ENCODE measurements at regions not wholly inside any gene's neighbourhood (a gene's known extent, or its start where the extent isn't known, plus 50 kb on each side); places are given as distances from the start of the nearest gene placed in this dataset.
"Not testable (repeated sequence)": the region's sequence is repeated elsewhere in the genome, so short reads cannot be mapped to it uniquely, and the experiment has no call there.

DNA sequence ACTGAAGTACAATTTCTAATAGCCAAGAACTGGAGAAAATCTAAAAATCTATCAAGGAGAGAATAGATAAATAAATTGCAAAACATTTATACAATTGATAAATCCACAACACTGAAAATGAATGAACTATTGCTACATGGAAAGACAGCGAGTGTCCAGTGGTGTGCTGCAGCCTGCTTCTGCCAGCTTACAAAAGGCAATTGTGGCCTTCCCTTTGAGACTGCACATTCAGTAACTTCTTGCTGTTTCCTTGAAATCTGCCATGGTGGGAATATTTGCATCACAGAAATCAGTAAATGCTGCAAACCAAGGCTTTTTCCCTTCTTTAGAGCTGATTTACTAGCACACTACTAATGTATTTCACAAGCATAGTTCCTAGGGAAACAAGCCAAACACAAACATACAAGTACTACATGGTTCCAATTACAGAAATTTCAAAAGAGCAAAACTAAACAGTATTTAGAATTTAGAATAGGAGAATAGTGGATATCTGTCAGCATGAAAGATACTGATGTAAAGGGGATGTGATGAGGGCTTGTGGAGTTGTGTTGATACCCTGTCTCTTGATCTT, 76.9 kb upstream of the TRIM77 start:
- TF ChIP-seq, protein P1, sequence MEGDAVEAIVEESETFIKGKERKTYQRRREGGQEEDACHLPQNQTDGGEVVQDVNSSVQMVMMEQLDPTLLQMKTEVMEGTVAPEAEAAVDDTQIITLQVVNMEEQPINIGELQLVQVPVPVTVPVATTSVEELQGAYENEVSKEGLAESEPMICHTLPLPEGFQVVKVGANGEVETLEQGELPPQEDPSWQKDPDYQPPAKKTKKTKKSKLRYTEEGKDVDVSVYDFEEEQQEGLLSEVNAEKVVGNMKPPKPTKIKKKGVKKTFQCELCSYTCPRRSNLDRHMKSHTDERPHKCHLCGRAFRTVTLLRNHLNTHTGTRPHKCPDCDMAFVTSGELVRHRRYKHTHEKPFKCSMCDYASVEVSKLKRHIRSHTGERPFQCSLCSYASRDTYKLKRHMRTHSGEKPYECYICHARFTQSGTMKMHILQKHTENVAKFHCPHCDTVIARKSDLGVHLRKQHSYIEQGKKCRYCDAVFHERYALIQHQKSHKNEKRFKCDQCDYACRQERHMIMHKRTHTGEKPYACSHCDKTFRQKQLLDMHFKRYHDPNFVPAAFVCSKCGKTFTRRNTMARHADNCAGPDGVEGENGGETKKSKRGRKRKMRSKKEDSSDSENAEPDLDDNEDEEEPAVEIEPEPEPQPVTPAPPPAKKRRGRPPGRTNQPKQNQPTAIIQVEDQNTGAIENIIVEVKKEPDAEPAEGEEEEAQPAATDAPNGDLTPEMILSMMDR (IDR thresholded peaks at IDR 0.05), result no peak
- Mint-ChIP-seq H3K27me3 (ENCODE audit: low read depth in 3 of 3) (peaks cover 0 to 5% (median 1%) of the 10 kb centered on the region in 3 donors), H3K36me3 (no peaks in the 10 kb centered on the region), H3K4me3 (no peak overlapping the region), H3K27ac (no peak overlapping the region), H3K9me3 (no peaks in the 10 kb centered on the region), H3K4me1 (no peaks in the 10 kb centered on the region)
- no peak overlapping the region for H3K4me3 ChIP-seq (replicated peaks in 1 of 3; ENCODE audit: low read depth in 2 of 3, low read length in 3 of 3)
- no peaks in the 10 kb centered on the region for H3K27me3 ChIP-seq (ENCODE audit: control insufficient read depth in 2 of 2, insufficient read depth in 2 of 2, low read length in 2 of 2)
- H3K36me3 ChIP-seq (replicated peaks in 1 of 2; ENCODE audit: control insufficient read depth in 1 of 2, insufficient read depth in 2 of 2, low read length in 2 of 2), result no peaks in the 10 kb centered on the region
- no peaks in the 10 kb centered on the region for H4K20me1 ChIP-seq (ENCODE audit: insufficient read depth, low read length)
- no peaks in the 10 kb centered on the region for H3K4me1 ChIP-seq (ENCODE audit: control insufficient read depth in 1 of 2, insufficient read depth in 2 of 2, low read length in 2 of 2)
- H3K4me2 ChIP-seq (replicated peaks; ENCODE audit: extremely low read depth, low read length, poor library complexity, severe bottlenecking), result no peak overlapping the region
- WGBS (ENCODE audit: insufficient coverage), result 91% methylated on average over 1 of the region's 1 CpG
- H3K9me3 ChIP-seq (replicated peaks in 1 of 2; ENCODE audit: control insufficient read depth in 1 of 2, insufficient read depth in 1 of 2, low read length in 2 of 2), result no peaks in the 10 kb centered on the region
- no peak for DNase-seq
- no peaks in the 10 kb centered on the region for H3K79me2 ChIP-seq (ENCODE audit: insufficient read depth, low read length)
- H2AFZ ChIP-seq (ENCODE audit: insufficient read depth, low read depth, low read length, poor library complexity, severe bottlenecking), result no peak overlapping the region
- no peak overlapping the region for H3K27ac ChIP-seq (ENCODE audit: low read depth in 1 of 2, low read length in 2 of 2)
- intact Hi-C loops (cut with micrococcal nuclease), result no loop called here
- no peak overlapping the region for H3K9ac ChIP-seq (ENCODE audit: insufficient read depth, low read length, poor library complexity, severe bottlenecking)

DNA sequence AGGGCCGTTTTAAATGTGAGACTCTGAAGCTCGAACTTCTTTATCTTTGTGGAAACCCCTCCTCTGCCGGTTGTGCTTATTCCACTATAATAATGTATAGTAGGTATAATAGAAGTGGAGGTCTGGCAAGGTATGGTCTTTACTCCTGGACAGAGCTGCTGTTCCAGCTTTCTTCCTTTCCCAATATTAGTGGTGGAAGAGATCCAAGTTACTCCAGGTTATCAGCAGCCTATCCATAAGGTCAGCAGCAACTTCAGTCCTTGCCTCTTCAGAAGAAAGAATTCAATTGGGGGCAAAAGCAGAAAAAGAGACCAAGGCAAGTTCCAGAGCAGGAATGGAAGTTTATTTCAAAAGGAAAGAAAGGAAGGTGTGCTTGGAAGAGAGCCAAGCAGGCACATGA, 69.3 kb upstream of the TRIM77 start:
- H3K4me1 ChIP-seq (ENCODE audit: control insufficient read depth in 1 of 2, insufficient read depth in 2 of 2, low read length in 2 of 2); H3K27ac ChIP-seq (ENCODE audit: low read depth in 1 of 2, low read length in 2 of 2); H3K4me1 Mint-ChIP-seq; H2AFZ ChIP-seq (ENCODE audit: insufficient read depth, low read depth, low read length, poor library complexity, severe bottlenecking); H3K9ac ChIP-seq (ENCODE audit: insufficient read depth, low read length, poor library complexity, severe bottlenecking); H3K4me3 ChIP-seq (replicated peaks in 1 of 3; ENCODE audit: low read depth in 2 of 3, low read length in 3 of 3); H4K20me1 ChIP-seq (ENCODE audit: insufficient read depth, low read length); H3K9me3 ChIP-seq (replicated peaks in 1 of 2; ENCODE audit: control insufficient read depth in 1 of 2, insufficient read depth in 1 of 2, low read length in 2 of 2); H3K79me2 ChIP-seq (ENCODE audit: insufficient read depth, low read length); H3K36me3 ChIP-seq (replicated peaks in 1 of 2; ENCODE audit: control insufficient read depth in 1 of 2, insufficient read depth in 2 of 2, low read length in 2 of 2); DNase-seq; H3K36me3 Mint-ChIP-seq; H3K27me3 Mint-ChIP-seq (ENCODE audit: low read depth in 3 of 3); H3K27me3 ChIP-seq (ENCODE audit: control insufficient read depth in 2 of 2, insufficient read depth in 2 of 2, low read length in 2 of 2); H3K27ac Mint-ChIP-seq; H3K4me2 ChIP-seq (replicated peaks; ENCODE audit: extremely low read depth, low read length, poor library complexity, severe bottlenecking); H3K9me3 Mint-ChIP-seq; intact Hi-C loops (cut with micrococcal nuclease); H3K4me3 Mint-ChIP-seq: not testable (repeated sequence)
- no CpG with 5 or more reads among the region's 3 CpGs for WGBS (ENCODE audit: insufficient coverage)

DNA sequence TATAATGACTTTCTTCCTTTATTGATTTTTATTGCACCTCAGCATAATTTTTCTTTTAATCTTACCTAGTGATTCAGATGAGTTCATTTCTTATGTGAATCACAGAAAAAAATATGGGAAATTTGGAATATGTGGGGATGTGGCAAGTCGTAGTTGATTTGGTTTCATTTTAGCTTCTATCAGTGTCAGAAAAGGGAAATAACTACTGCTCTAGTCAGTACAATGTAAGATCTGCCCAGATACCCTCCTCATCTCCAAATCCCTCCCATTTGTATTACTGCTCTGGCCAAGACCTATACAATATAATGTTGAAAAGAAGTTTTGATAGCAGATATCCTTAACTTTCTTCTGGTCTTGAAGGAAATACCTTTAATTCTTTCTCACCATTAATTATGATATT, 61.9 kb upstream of the TRIM77 start:
- H3K27me3 ChIP-seq (ENCODE audit: control insufficient read depth in 2 of 2, insufficient read depth in 2 of 2, low read length in 2 of 2); H3K4me3 ChIP-seq (replicated peaks in 1 of 3; ENCODE audit: low read depth in 2 of 3, low read length in 3 of 3); intact Hi-C loops (cut with micrococcal nuclease); H3K9me3 ChIP-seq (replicated peaks in 1 of 2; ENCODE audit: control insufficient read depth in 1 of 2, insufficient read depth in 1 of 2, low read length in 2 of 2); H4K20me1 ChIP-seq (ENCODE audit: insufficient read depth, low read length); DNase-seq; H3K4me1 Mint-ChIP-seq; H3K9me3 Mint-ChIP-seq; H3K79me2 ChIP-seq (ENCODE audit: insufficient read depth, low read length); H2AFZ ChIP-seq (ENCODE audit: insufficient read depth, low read depth, low read length, poor library complexity, severe bottlenecking); H3K9ac ChIP-seq (ENCODE audit: insufficient read depth, low read length, poor library complexity, severe bottlenecking); H3K27ac Mint-ChIP-seq; H3K4me3 Mint-ChIP-seq; H3K36me3 Mint-ChIP-seq; H3K27ac ChIP-seq (ENCODE audit: low read depth in 1 of 2, low read length in 2 of 2); H3K27me3 Mint-ChIP-seq (ENCODE audit: low read depth in 3 of 3); H3K4me2 ChIP-seq (replicated peaks; ENCODE audit: extremely low read depth, low read length, poor library complexity, severe bottlenecking); H3K4me1 ChIP-seq (ENCODE audit: control insufficient read depth in 1 of 2, insufficient read depth in 2 of 2, low read length in 2 of 2); H3K36me3 ChIP-seq (replicated peaks in 1 of 2; ENCODE audit: control insufficient read depth in 1 of 2, insufficient read depth in 2 of 2, low read length in 2 of 2): not testable (repeated sequence)
- no CpG with 5 or more reads among the region's 1 CpG for WGBS (ENCODE audit: insufficient coverage)

DNA sequence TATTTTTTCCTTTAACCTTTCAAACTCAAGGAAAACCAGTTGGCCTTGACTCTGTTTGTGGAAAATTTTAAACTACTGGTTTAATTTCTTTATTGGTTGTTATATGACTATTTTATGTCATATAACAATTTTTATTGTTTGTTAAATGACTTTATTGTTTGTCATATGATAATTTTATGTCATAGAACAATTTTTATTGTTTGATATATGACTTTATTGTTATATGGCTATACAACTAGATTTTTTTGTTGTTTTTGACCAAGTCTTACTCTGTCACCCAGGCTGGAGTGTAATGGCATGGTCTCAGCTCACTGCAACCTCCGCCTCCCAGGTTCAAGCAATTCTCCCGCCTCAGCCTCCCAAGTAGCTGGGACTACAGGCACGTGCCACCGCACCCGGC, 61.1 kb upstream of the TRIM77 start:
- H3K9me3 ChIP-seq (replicated peaks in 1 of 2; ENCODE audit: control insufficient read depth in 1 of 2, insufficient read depth in 1 of 2, low read length in 2 of 2); H3K4me2 ChIP-seq (replicated peaks; ENCODE audit: extremely low read depth, low read length, poor library complexity, severe bottlenecking); H3K79me2 ChIP-seq (ENCODE audit: insufficient read depth, low read length); H3K4me1 Mint-ChIP-seq; H3K9me3 Mint-ChIP-seq; DNase-seq; intact Hi-C loops (cut with micrococcal nuclease); H3K4me3 ChIP-seq (replicated peaks in 1 of 3; ENCODE audit: low read depth in 2 of 3, low read length in 3 of 3); H3K27me3 ChIP-seq (ENCODE audit: control insufficient read depth in 2 of 2, insufficient read depth in 2 of 2, low read length in 2 of 2); H3K4me3 Mint-ChIP-seq; H3K36me3 ChIP-seq (replicated peaks in 1 of 2; ENCODE audit: control insufficient read depth in 1 of 2, insufficient read depth in 2 of 2, low read length in 2 of 2); H4K20me1 ChIP-seq (ENCODE audit: insufficient read depth, low read length); H3K27ac ChIP-seq (ENCODE audit: low read depth in 1 of 2, low read length in 2 of 2); H2AFZ ChIP-seq (ENCODE audit: insufficient read depth, low read depth, low read length, poor library complexity, severe bottlenecking); H3K36me3 Mint-ChIP-seq; H3K4me1 ChIP-seq (ENCODE audit: control insufficient read depth in 1 of 2, insufficient read depth in 2 of 2, low read length in 2 of 2); H3K27ac Mint-ChIP-seq; H3K27me3 Mint-ChIP-seq (ENCODE audit: low read depth in 3 of 3); H3K9ac ChIP-seq (ENCODE audit: insufficient read depth, low read length, poor library complexity, severe bottlenecking): not testable (repeated sequence)
- WGBS (ENCODE audit: insufficient coverage), result no CpG with 5 or more reads among the region's 5 CpGs
